GM12892 (cell line): ENCODE measurements at regions not wholly inside any gene's neighbourhood (a gene's known extent, or its start where the extent isn't known, plus 50 kb on each side); places are given as distances from the start of the nearest gene placed in this dataset.
"Not testable (repeated sequence)": the region's sequence is repeated elsewhere in the genome, so short reads cannot be mapped to it uniquely, and the experiment has no call there.

Source experiments
- DNase-seq: peaks from one replicate; pipeline ENCODE4 v3.0.0; 2011; ENCODE audit not compliant: insufficient read length
- FAIRE-seq: peaks from 2 replicates; lab custom pipeline; 2011; peaks lifted over from hg19 to GRCh38; lab: Jason Lieb, UNC
- POLR2A ChIP-seq: IDR thresholded peaks from 2 replicates; pipeline ENCODE4 v1.6.1; 2011; ENCODE audit warnings: low read depth, low read length, control low read depth
- POLR2AphosphoS5 ChIP-seq: IDR thresholded peaks from 2 replicates; pipeline ENCODE4 v1.6.1; 2011; ENCODE audit warnings: low read depth, low read length, control low read depth
- TAF1 ChIP-seq: IDR thresholded peaks from 2 replicates; pipeline ENCODE4 v1.6.1; 2011; ENCODE audit warnings: low read depth, mild to moderate bottlenecking, control low read depth, low read length, borderline replicate concordance

- no peak for FAIRE-seq
- DNase-seq: no peak
- TF ChIP-seq TAF1 (no peak), POLR2A (no peak), POLR2AphosphoS5 (no peak)
Measured at GRCh38 chr5:10123254-10123989, 126.3 kb downstream of the ATPSCKMT start.

GRCh38 chr5:10122076-10122726 lies 127.5 kb downstream of the ATPSCKMT start:
- no peak for FAIRE-seq
- DNase-seq: no peak
- TF ChIP-seq POLR2AphosphoS5 (no peak), TAF1 (no peak), POLR2A (no peak)

GRCh38 chr5:10120934-10121333 lies 128.8 kb downstream of the ATPSCKMT start:
- no peak for FAIRE-seq
- no peak for TF ChIP-seq POLR2AphosphoS5
- no peak for TF ChIP-seq TAF1
- TF ChIP-seq POLR2A: no peak
- DNase-seq: no peak

GRCh38 chr5:10118150-10118549 lies 131.5 kb downstream of the ATPSCKMT start:
- no peak for TF ChIP-seq POLR2AphosphoS5
- TF ChIP-seq POLR2A: no peak
- no peak for TF ChIP-seq TAF1
- FAIRE-seq: no peak
- no peak for DNase-seq

- DNase-seq (no peak), FAIRE-seq (no peak)
- TF ChIP-seq POLR2AphosphoS5: no peak
Measured at GRCh38 chr5:10116594-10116993, 133.1 kb downstream of the ATPSCKMT start.

- DNase-seq (no peak), FAIRE-seq (no peak)
- TF ChIP-seq TAF1 (no peak), POLR2AphosphoS5 (no peak), POLR2A (no peak)
Measured at GRCh38 chr5:10115669-10116068, 134.0 kb downstream of the ATPSCKMT start.

- TF ChIP-seq POLR2AphosphoS5 (no peak), POLR2A (no peak), TAF1 (no peak)
- no peak for FAIRE-seq
- no peak for DNase-seq
Measured at GRCh38 chr5:10111571-10111970, 138.1 kb downstream of the ATPSCKMT start.

GRCh38 chr5:10110228-10110627 lies 139.5 kb downstream of the ATPSCKMT start:
- TF ChIP-seq POLR2A (no peak), TAF1 (no peak), POLR2AphosphoS5 (no peak)

GRCh38 chr5:10109299-10109698 lies 140.4 kb downstream of the ATPSCKMT start:
- no peak for DNase-seq
- no peak for FAIRE-seq

More at GRCh38 chr5:10110228-10110627, 139.5 kb downstream of the ATPSCKMT start:
- no peak for DNase-seq
- FAIRE-seq: no peak

GRCh38 chr5:10106806-10107205 lies 142.9 kb downstream of the ATPSCKMT start:
- no peak for TF ChIP-seq POLR2AphosphoS5
- no peak for TF ChIP-seq TAF1
- no peak for TF ChIP-seq POLR2A
- DNase-seq (no peak), FAIRE-seq (no peak)

More at GRCh38 chr5:10109299-10109698, 140.4 kb downstream of the ATPSCKMT start:
- TF ChIP-seq POLR2AphosphoS5 (no peak), POLR2A (no peak), TAF1 (no peak)

GRCh38 chr5:10106285-10106684 lies 143.4 kb downstream of the ATPSCKMT start:
- TF ChIP-seq POLR2AphosphoS5 (no peak), TAF1 (no peak), POLR2A (no peak)
- no peak for DNase-seq

GRCh38 chr5:10102706-10103497 lies 146.8 kb downstream of the ATPSCKMT start:
- no peak for DNase-seq
- TF ChIP-seq POLR2AphosphoS5: no peak
- TF ChIP-seq POLR2A: no peak
- no peak for TF ChIP-seq TAF1

More at GRCh38 chr5:10106285-10106684, 143.4 kb downstream of the ATPSCKMT start:
- no peak for FAIRE-seq

GRCh38 chr5:10102235-10102634 lies 147.5 kb downstream of the ATPSCKMT start:
- DNase-seq, FAIRE-seq: not testable (repeated sequence)

More at GRCh38 chr5:10102706-10103497, 146.8 kb downstream of the ATPSCKMT start:
- FAIRE-seq: no peak
